SK-N-MC (cell line): ENCODE measurements at regions not wholly inside any gene's neighbourhood (a gene's known extent, or its start where the extent isn't known, plus 50 kb on each side); places are given as distances from the start of the nearest gene placed in this dataset.
"Not testable (repeated sequence)": the region's sequence is repeated elsewhere in the genome, so short reads cannot be mapped to it uniquely, and the experiment has no call there.

Experiments
- EZH2 ChIP-seq: fragments of 200-600 bp; sonication (generic); IDR thresholded peaks from one replicate; pipeline ENCODE4 v1.6.1; 2017; ENCODE audit warnings: antibody characterized with exemption
- FOXP2 ChIP-seq: optimal IDR thresholded peaks from 2 replicates; pipeline ENCODE3; 2011; ENCODE audit warnings: mild to moderate bottlenecking, moderate library complexity; ENCODE audit not compliant: insufficient read depth; ENCODE audit errors: extremely low read length, control extremely low read depth
- POLR2AphosphoS5 ChIP-seq: IDR thresholded peaks from 2 replicates; pipeline ENCODE4 v1.6.1; 2012; ENCODE audit warnings: mild to moderate bottlenecking, low read depth, low read length, borderline replicate concordance

DNA sequence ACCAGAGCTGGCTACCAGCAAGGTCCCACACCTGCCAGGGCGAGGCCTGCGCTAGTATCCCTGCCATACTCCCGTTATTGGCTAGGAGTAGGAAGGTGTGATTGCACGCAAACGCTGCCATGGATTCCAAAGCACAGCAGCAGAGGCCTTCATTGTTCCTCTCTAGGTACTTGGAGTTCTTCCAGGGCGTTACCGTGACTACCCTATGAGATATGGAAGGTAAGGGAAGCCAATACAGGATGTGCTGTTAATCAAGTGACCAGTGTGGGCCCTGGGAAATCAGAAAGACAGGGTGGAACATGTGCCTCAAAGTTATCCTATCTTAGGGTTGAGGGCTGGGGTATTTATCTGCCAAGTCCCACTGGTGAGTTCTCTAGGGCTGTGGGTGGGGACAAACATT is 320.7 kb upstream of the DPP6 start:
- not testable (repeated sequence) for TF ChIP-seq POLR2AphosphoS5, EZH2, FOXP2
